Suprapubic skin (tissue), 4 donors: ENCODE measurements at regions not wholly inside any gene's neighbourhood (a gene's known extent, or its start where the extent isn't known, plus 50 kb on each side); places are given as distances from the start of the nearest gene placed in this dataset.

ENCODE experiments used
- CTCF ChIP-seq, 2 donors: fragments of 200-600 bp in 1 of 2; fragments of 450-650 bp in 1 of 2; sonication (generic) in 1 of 2; IDR thresholded peaks; one replicate each; pipeline ENCODE4 v1.5.1; 2016 to 2019; ENCODE audit warnings: antibody characterized with exemption in 2 of 2, mild to moderate bottlenecking in 1 of 2, moderate library complexity in 1 of 2
- POLR2A ChIP-seq, 2 donors: fragments of 450-650 bp; IDR thresholded peaks; one replicate each; pipeline ENCODE4 v1.6.1; 2017; ENCODE audit warnings: antibody characterized with exemption in 2 of 2, mild to moderate bottlenecking in 2 of 2, moderate library complexity in 2 of 2
- POLR2AphosphoS5 ChIP-seq, 3 donors: sonication (generic); formaldehyde crosslinking; IDR thresholded peaks; one replicate each; pipeline ENCODE4 v1.6.1; 2017; ENCODE audit warnings: antibody characterized with exemption in 3 of 3

DNA sequence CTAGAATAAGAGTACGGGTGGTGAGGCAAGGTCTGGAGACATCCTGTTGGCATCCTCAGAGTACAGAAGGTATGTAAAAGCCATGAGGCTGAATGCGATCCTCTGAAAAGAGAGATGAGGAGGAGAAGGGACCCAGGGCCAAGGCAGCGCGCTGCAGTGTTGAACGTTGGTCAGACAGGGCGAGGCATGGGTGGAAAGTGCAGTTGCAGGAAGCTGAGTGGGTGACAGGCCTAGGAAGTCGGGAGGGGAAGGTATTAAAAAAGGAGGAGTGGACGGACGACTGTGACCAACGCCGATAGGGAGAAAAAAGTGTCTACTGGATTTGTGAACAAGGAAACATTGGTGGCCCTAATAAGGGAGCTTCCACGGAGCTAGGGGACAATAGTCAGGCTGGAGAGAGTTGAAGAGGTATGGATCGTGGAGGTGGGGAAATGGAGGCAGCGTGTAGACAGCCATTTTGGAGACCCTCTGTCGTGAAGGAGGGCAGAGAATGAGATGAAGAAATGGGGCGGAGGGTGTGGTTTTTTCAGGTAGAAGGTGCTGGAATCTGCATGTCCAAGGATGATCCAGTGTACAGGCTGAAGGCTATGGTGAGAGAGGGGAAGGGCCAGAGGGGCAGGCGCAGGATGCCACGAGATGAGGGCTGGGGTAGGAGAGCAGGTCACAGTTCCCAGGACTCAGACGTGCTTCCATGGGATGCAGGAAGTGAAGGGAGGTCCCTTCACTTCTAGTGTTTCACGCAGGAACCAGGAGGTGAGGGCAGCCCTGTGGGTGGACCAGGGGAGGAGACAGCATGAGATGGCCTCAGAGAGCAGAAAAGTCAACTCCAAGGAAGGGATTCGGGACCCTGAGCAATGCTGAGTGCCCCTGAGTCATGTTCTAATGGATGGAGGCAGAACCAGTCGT is 115.9 kb downstream of the ASB7 start:
- TF ChIP-seq CTCF (IDR thresholded peaks at IDR 0.05) (no peak), POLR2AphosphoS5 (IDR thresholded peaks at IDR 0.05) (no peak), POLR2A (IDR thresholded peaks at IDR 0.05) (no peak)
